HepG2 (cell line): ENCODE measurements at regions not wholly inside any gene's neighbourhood (a gene's known extent, or its start where the extent isn't known, plus 50 kb on each side); places are given as distances from the start of the nearest gene placed in this dataset.

ENCODE experiments used
- ATAC-seq: fragments of 200-7000 bp; cut with Tn5 transposase; 3 replicates; pipeline ENCODE4 v1.9.1; 2020; ENCODE audit warnings: mild to moderate bottlenecking, moderate library complexity
- BruUV-seq: library from RNA; stranded (reverse); fragments of 400-500 nt; replicated peaks from 2 replicates; lab custom pipeline; 2021; lab: Mats Ljungman, UMichigan
- CTCF ChIA-PET: fragments of 300-600 bp; formaldehyde crosslinking; extraction: SDS; loops from one replicate; lab custom pipeline; 2021; ENCODE audit warnings: low total read pairs, inconsistent platforms, low intra/inter-chr PET ratio; lab: Yijun Ruan, JAX
- POLR2A ChIA-PET: fragments of 350-600 bp; sonication (Branson Sonifier 250); formaldehyde crosslinking; loops from one replicate; lab custom pipeline; 2020; ENCODE audit warnings: antibody characterized with exemption, inconsistent platforms; lab: Yijun Ruan, JAX
- DNase-seq: peaks from one replicate; pipeline ENCODE4 v3.0.0-alpha.2; 2015; ENCODE audit warnings: low spot score
- FAIRE-seq: peaks from 3 replicates; lab custom pipeline; 2011; peaks lifted over from hg19 to GRCh38; lab: Jason Lieb, UNC
- H2AFZ ChIP-seq: one replicate; pipeline ENCODE4 v1.6.1; 2011; ENCODE audit warnings: low read length, inconsistent platforms
- H3K27ac ChIP-seq: fragments of 300-600 bp; 3 replicates; pipeline ENCODE4 v1.8.0; 2011; ENCODE audit warnings: mixed run types, mild to moderate bottlenecking, mixed read lengths, low read length, inconsistent platforms; ENCODE audit not compliant: insufficient read depth; ENCODE audit errors: extremely low read length
- H3K27me3 ChIP-seq, 2 experiments: fragments of 200-600 bp in 1 of 2; 2 replicates in 1 of 2; 3 replicates in 1 of 2; pipeline versions ENCODE4 v1.6.0 to v1.8.0; 2011; ENCODE audit warnings: low read length in 2 of 2, mild to moderate bottlenecking in 2 of 2, moderate library complexity in 2 of 2, inconsistent platforms in 1 of 2; ENCODE audit not compliant: insufficient read depth in 2 of 2, control insufficient read depth in 1 of 2
- H3K36me3 ChIP-seq, 2 experiments: fragments of 200-600 bp in 1 of 2; replicated peaks in 1 of 2; 2 replicates in 1 of 2; 3 replicates in 1 of 2; pipeline versions ENCODE4 v1.5.1 to v1.8.0; 2011; ENCODE audit warnings: low read length in 2 of 2, inconsistent platforms in 1 of 2; ENCODE audit not compliant: insufficient read depth in 2 of 2, control insufficient read depth in 1 of 2
- H3K4me1 ChIP-seq: 2 replicates; pipeline ENCODE4 v1.5.1; 2012; ENCODE audit warnings: low read length, inconsistent platforms; ENCODE audit not compliant: insufficient read depth
- H3K4me2 ChIP-seq: 2 replicates; pipeline ENCODE4 v1.6.0; 2011; ENCODE audit warnings: low read depth, low read length, inconsistent platforms
- H3K4me3 ChIP-seq, 3 experiments: fragments of 200-600 bp in 1 of 3; sonication (generic), shearing (Covaris generic) in 1 of 3; replicated peaks in 1 of 3; 2 replicates each; pipeline ENCODE4 v1.5.1; 2011 to 2016; ENCODE audit warnings: low read length in 3 of 3, inconsistent platforms in 2 of 3, low read depth in 2 of 3, mild to moderate bottlenecking in 2 of 3, control low read depth in 1 of 3, mixed read lengths in 1 of 3; ENCODE audit not compliant: insufficient read depth in 1 of 3
- H3K79me2 ChIP-seq: one replicate; pipeline ENCODE4 v1.6.1; 2011; ENCODE audit warnings: low read length, inconsistent platforms; ENCODE audit not compliant: insufficient read depth
- H3K9ac ChIP-seq: 2 replicates; pipeline ENCODE4 v1.6.0; 2011; ENCODE audit warnings: mild to moderate bottlenecking, low read depth, low read length, inconsistent platforms; ENCODE audit not compliant: insufficient read depth
- H3K9me3 ChIP-seq: 2 replicates; pipeline ENCODE4 v1.5.1; 2012; ENCODE audit warnings: mild to moderate bottlenecking, low read length
- H4K20me1 ChIP-seq: 2 replicates; pipeline ENCODE4 v1.6.0; 2011; ENCODE audit warnings: inconsistent platforms, mild to moderate bottlenecking, low read length, moderate library complexity; ENCODE audit not compliant: insufficient read depth
- ATF3 ChIP-seq: sonication (generic); formaldehyde crosslinking; IDR thresholded peaks from 2 replicates; pipeline ENCODE4 v1.4.0; 2020; ENCODE audit warnings: missing genetic modification reagents
- IKZF1 ChIP-seq: fragments of 450-650 bp; IDR thresholded peaks from 2 replicates; pipeline ENCODE4 v1.7.1; 2016
- MTA3 ChIP-seq: sonication (generic); formaldehyde crosslinking; IDR thresholded peaks from 2 replicates; pipeline ENCODE4 v1.4.0; 2020; ENCODE audit warnings: missing genetic modification reagents
- NFKBIZ ChIP-seq: IDR thresholded peaks from 2 replicates; pipeline ENCODE4 v1.6.1; 2018; ENCODE audit warnings: missing genetic modification reagents, missing compliant biosample characterization
- POLR2G ChIP-seq: fragments of 200-400 bp; formaldehyde crosslinking; IDR thresholded peaks from 2 replicates; pipeline ENCODE4 v1.6.1; 2018; ENCODE audit warnings: mild to moderate bottlenecking, low read depth, low read length, moderate library complexity
- RARA ChIP-seq: IDR thresholded peaks from 2 replicates; pipeline ENCODE4 v1.6.1; 2016; ENCODE audit warnings: missing genetic modification reagents, missing compliant biosample characterization
- SKI ChIP-seq: fragments of 450-650 bp; IDR thresholded peaks from one replicate; pipeline ENCODE4 v1.6.1; 2018; ENCODE audit warnings: mild to moderate bottlenecking; ENCODE audit not compliant: partially characterized antibody
- ZNF367 ChIP-seq: sonication (generic); formaldehyde crosslinking; IDR thresholded peaks from 2 replicates; pipeline ENCODE4 v1.4.0; 2020; ENCODE audit warnings: missing genetic modification reagents, borderline replicate concordance
- ZNF484 ChIP-seq: sonication (generic); formaldehyde crosslinking; IDR thresholded peaks from 2 replicates; pipeline ENCODE4 v1.5.1; 2020; ENCODE audit warnings: mild to moderate bottlenecking, low read depth, missing genetic modification reagents, borderline replicate concordance
- ZNF773 ChIP-seq: sonication (generic); formaldehyde crosslinking; IDR thresholded peaks from 2 replicates; pipeline ENCODE4 v1.4.0; 2020; ENCODE audit warnings: missing genetic modification reagents, borderline replicate concordance
- WGBS: methylation state at CpG from one replicate; pipeline ENCODE4 v1.1.6; 2017; ENCODE audit warnings: low lambda C conversion rate; 5-methylcytosine and 5-hydroxymethylcytosine counted together
- in situ Hi-C: cut with HindIII; loops from 2 replicates; pipeline ENCODE4 v1.10.0; 2017; ENCODE audit warnings: low pct_unique_long_range_greater_than_20kb; ENCODE audit not compliant: extremely low pct_ligation_motif_present
- intact Hi-C: fragments of 100-400 bp; cut with micrococcal nuclease; formaldehyde crosslinking; loops from one replicate; pipeline ENCODE4 v1.10.0; 2022; ENCODE audit not compliant: unreplicated experiment
- TF ChIP-seq, protein P1 (sequence below): sonication (generic); formaldehyde crosslinking; IDR thresholded peaks from 2 replicates; pipeline ENCODE4 v1.5.1; 2020; ENCODE audit warnings: mild to moderate bottlenecking, missing genetic modification reagents, moderate library complexity

- TF ChIP-seq, protein P1, sequence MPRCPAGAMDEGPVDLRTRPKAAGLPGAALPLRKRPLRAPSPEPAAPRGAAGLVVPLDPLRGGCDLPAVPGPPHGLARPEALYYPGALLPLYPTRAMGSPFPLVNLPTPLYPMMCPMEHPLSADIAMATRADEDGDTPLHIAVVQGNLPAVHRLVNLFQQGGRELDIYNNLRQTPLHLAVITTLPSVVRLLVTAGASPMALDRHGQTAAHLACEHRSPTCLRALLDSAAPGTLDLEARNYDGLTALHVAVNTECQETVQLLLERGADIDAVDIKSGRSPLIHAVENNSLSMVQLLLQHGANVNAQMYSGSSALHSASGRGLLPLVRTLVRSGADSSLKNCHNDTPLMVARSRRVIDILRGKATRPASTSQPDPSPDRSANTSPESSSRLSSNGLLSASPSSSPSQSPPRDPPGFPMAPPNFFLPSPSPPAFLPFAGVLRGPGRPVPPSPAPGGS (CRISPR knock-in tag) = no peak
- TF ChIP-seq ATF3 (no peak), POLR2G (no peak), ZNF484 (no peak), ZNF367 (CRISPR knock-in tag) (no peak), NFKBIZ (CRISPR knock-in tag) (no peak), IKZF1 (no peak), ZNF773 (CRISPR knock-in tag) (no peak), MTA3 (CRISPR knock-in tag) (no peak)
Observed at GRCh38 chr4:152045449-152045806, 284.6 kb upstream of the GATB start (continued).

DNA sequence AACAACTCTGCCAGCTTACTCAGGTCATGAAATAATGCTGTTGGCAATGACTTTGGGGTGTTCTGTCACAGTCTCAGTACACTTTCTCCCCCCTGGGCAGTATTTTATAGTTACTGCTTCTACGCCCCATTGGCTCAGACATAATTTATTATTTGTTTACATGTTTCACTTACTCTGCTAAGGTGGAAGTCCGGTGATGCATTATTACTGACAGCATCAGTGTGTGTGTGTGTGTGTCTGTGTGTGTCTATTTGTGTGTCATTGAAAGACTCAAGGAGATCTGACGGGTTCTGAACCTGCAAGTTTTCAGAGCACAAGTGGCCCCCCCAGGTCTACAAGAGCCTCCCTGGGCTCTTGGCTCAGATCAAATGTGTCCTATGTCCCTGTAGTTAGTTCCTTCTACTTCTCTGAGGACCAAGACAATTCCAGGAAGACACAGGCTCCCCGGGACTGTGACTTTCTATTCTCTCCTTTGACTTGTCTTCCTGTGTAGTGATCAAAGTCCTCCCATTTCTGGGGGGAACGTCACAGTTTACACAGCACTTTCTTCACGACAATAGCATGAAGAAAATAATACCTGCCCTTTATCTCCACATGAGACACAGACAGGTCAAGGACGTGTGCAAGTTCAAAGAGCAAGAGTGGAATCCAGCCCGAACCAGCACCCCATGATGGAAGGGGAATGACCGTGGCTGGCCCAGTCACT lies 283.7 kb upstream of the GATB start:
- POLR2A ChIA-PET = no interaction called here
- DNase-seq = no peak
- in situ Hi-C loops = no loop called here
- H3K9ac ChIP-seq = no peak overlapping the region
- H4K20me1 ChIP-seq = no peaks in the 10 kb centered on the region
- no peak for FAIRE-seq
- 26% methylated on average over 8 of the region's 9 CpGs for WGBS
- H3K27ac ChIP-seq = no peak overlapping the region
- peaks cover 0 to 23% of the 10 kb centered on the region in 2 experiments; a peak in 3 of 5 replicates for H3K27me3 ChIP-seq
- BruUV-seq = no TSS peak
- no peak overlapping the region for H2AFZ ChIP-seq
- H3K4me3 ChIP-seq = no peak overlapping the region
- TF ChIP-seq SKI (no peak), RARA (0 out of 2 replicates have a peak, but pooled peaks have one; percentile 27)
- no peak for ATAC-seq
- peaks cover 16% of the 10 kb centered on the region for H3K4me1 ChIP-seq
- H3K79me2 ChIP-seq = no peaks in the 10 kb centered on the region
- intact Hi-C loops = loop anchor here (5.0 kb wide), 1 partner anchor 343 kb away; no protein-coding TSS in a partner anchor
- H3K9me3 ChIP-seq = no peaks in the 10 kb centered on the region
- H3K4me2 ChIP-seq = no peak overlapping the region
- H3K36me3 ChIP-seq = no peaks in the 10 kb centered on the region
- CTCF ChIA-PET = no interaction called here
